Smooth muscle cell (in vitro differentiated cells): ENCODE measurements at regions not wholly inside any gene's neighbourhood (a gene's known extent, or its start where the extent isn't known, plus 50 kb on each side); places are given as distances from the start of the nearest gene placed in this dataset.

Experiments used
- DNase-seq: peaks from one replicate; lab custom pipeline; 2025; ENCODE audit not compliant: unreplicated experiment; lab: John Stamatoyannopoulos, UW
- H2AFZ ChIP-seq: fragments of 200-600 bp; sonication (generic); 2 replicates; pipeline ENCODE4 v1.6.0; 2016; ENCODE audit warnings: antibody characterized with exemption, low read depth, mild to moderate bottlenecking
- H3F3A ChIP-seq: fragments of 200-600 bp; sonication (generic); 2 replicates; pipeline ENCODE4 v1.6.0; 2017; ENCODE audit warnings: antibody characterized with exemption, low read depth
- H3K27ac ChIP-seq: fragments of 200-600 bp; sonication (generic); 2 replicates; pipeline ENCODE4 v1.5.1; 2016; ENCODE audit warnings: low read depth, mild to moderate bottlenecking
- H3K27me3 ChIP-seq: fragments of 200-600 bp; sonication (generic); 2 replicates; pipeline ENCODE4 v1.6.1; 2016; ENCODE audit warnings: low read depth, mild to moderate bottlenecking
- H3K36me3 ChIP-seq: fragments of 200-600 bp; sonication (generic); 2 replicates; pipeline ENCODE4 v1.5.1; 2016; ENCODE audit warnings: low read depth
- H3K4me1 ChIP-seq: fragments of 200-600 bp; sonication (generic); 2 replicates; pipeline ENCODE4 v1.5.1; 2016; ENCODE audit warnings: low read depth
- H3K4me2 ChIP-seq: fragments of 200-600 bp; sonication (generic); 2 replicates; pipeline ENCODE4 v1.6.0; 2016; ENCODE audit warnings: mild to moderate bottlenecking
- H3K4me3 ChIP-seq: fragments of 200-600 bp; sonication (generic); 2 replicates; pipeline ENCODE4 v1.5.1; 2016; ENCODE audit warnings: mild to moderate bottlenecking
- H3K79me2 ChIP-seq: fragments of 200-600 bp; sonication (generic); 2 replicates; pipeline ENCODE4 v1.6.0; 2016; ENCODE audit warnings: low read depth, mild to moderate bottlenecking
- H3K9ac ChIP-seq: fragments of 200-600 bp; sonication (generic); 2 replicates; pipeline ENCODE4 v1.6.0; 2016; ENCODE audit warnings: low read depth
- H3K9me3 ChIP-seq: fragments of 200-600 bp; sonication (generic); replicated peaks from 2 replicates; pipeline ENCODE4 v1.5.1; 2016; ENCODE audit warnings: low read depth
- H4K20me1 ChIP-seq: fragments of 200-600 bp; sonication (generic); 2 replicates; pipeline ENCODE4 v1.6.0; 2016; ENCODE audit warnings: low read depth
- WGBS: methylation state at CpG from one replicate; pipeline ENCODE4 v1.1.7; 2016; ENCODE audit warnings: low lambda C conversion rate; 5-methylcytosine and 5-hydroxymethylcytosine counted together
- TF ChIP-seq, protein P1 (sequence below): fragments of 200-600 bp; sonication (generic); IDR thresholded peaks from 2 replicates; pipeline ENCODE4 v1.5.1; 2017; ENCODE audit warnings: borderline replicate concordance, mild to moderate bottlenecking, antibody characterized with exemption; ENCODE audit not compliant: insufficient read depth, poor library complexity, severe bottlenecking

DNA sequence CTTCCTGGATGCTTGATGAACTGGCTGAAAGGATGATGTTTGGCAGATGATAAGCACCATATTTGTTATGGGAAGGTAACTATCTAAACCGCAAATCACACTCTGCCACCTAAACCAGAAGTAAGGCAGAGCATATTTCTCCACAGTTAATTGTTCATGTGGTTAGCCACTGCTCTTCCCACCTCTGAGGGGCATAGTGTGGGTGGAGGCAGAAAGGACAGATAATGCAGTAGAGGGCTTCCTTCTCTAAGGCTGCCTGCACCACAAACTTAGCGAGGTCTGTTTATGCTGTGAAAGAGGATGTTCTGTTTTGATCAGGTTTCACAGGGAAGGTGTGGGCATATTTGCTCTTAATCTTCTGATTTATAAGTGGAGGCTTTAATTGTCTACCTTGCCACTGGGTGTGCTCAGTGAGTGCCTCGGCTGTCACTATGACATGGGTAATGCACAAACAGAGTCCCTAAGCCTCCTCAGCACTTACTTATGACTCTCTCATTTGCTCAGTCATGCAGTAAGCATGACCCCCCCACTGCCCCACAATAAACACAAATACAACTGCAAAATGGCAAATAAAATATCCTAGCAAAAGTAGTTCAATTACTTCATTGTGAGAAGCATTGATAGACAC lies 401.0 kb downstream of the TMA16 start:
- WGBS, result 71% methylated on average over 3 of the region's 3 CpGs
- no peak overlapping the region for H3K4me2 ChIP-seq
- no peaks in the 10 kb centered on the region for H3K27me3 ChIP-seq
- H2AFZ ChIP-seq, result no peak overlapping the region
- H3K4me1 ChIP-seq, result no peaks in the 10 kb centered on the region
- TF ChIP-seq, protein P1, sequence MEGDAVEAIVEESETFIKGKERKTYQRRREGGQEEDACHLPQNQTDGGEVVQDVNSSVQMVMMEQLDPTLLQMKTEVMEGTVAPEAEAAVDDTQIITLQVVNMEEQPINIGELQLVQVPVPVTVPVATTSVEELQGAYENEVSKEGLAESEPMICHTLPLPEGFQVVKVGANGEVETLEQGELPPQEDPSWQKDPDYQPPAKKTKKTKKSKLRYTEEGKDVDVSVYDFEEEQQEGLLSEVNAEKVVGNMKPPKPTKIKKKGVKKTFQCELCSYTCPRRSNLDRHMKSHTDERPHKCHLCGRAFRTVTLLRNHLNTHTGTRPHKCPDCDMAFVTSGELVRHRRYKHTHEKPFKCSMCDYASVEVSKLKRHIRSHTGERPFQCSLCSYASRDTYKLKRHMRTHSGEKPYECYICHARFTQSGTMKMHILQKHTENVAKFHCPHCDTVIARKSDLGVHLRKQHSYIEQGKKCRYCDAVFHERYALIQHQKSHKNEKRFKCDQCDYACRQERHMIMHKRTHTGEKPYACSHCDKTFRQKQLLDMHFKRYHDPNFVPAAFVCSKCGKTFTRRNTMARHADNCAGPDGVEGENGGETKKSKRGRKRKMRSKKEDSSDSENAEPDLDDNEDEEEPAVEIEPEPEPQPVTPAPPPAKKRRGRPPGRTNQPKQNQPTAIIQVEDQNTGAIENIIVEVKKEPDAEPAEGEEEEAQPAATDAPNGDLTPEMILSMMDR, result no peak
- no peak for DNase-seq
- no peaks in the 10 kb centered on the region for H4K20me1 ChIP-seq
- no peak overlapping the region for H3K9ac ChIP-seq
- H3F3A ChIP-seq, result no peaks in the 10 kb centered on the region
- no peak overlapping the region for H3K27ac ChIP-seq
- H3K4me3 ChIP-seq, result no peak overlapping the region
- H3K9me3 ChIP-seq, result no peaks in the 10 kb centered on the region
- H3K79me2 ChIP-seq, result no peaks in the 10 kb centered on the region
- H3K36me3 ChIP-seq, result no peaks in the 10 kb centered on the region

DNA sequence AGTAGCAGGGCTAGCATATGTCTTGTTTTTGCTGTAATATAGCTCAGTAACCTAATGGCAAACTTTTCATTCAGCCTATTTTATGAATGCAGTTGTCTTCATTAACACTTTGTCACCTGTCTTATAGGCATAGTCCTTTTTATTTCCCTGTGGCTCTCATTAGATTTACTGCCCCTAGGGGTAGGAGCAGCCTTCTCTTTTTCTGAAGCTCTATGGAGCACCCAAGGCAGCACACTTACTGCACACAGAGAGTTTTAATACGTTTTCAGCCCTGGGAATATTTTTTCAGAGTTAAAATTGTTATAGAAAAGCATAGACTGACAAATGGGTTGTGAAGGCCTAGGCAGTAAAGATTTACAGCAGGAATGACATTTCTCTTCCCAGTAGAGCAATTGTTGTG lies 406.8 kb downstream of the TMA16 start:
- H3K27ac ChIP-seq, result no peak overlapping the region
- H3K27me3 ChIP-seq, result no peaks in the 10 kb centered on the region
- H3K9me3 ChIP-seq, result no peaks in the 10 kb centered on the region
- no peaks in the 10 kb centered on the region for H3K79me2 ChIP-seq
- DNase-seq, result no peak
- no peaks in the 10 kb centered on the region for H3K4me1 ChIP-seq
- no peak overlapping the region for H3K4me2 ChIP-seq
- no peaks in the 10 kb centered on the region for H4K20me1 ChIP-seq
- no peak overlapping the region for H3K9ac ChIP-seq
- no peaks in the 10 kb centered on the region for H3F3A ChIP-seq
- TF ChIP-seq, protein P1, result no peak
- 50% methylated on average over 1 of the region's 1 CpG for WGBS
- H3K36me3 ChIP-seq, result no peaks in the 10 kb centered on the region
- no peak overlapping the region for H3K4me3 ChIP-seq
- no peak overlapping the region for H2AFZ ChIP-seq

DNA sequence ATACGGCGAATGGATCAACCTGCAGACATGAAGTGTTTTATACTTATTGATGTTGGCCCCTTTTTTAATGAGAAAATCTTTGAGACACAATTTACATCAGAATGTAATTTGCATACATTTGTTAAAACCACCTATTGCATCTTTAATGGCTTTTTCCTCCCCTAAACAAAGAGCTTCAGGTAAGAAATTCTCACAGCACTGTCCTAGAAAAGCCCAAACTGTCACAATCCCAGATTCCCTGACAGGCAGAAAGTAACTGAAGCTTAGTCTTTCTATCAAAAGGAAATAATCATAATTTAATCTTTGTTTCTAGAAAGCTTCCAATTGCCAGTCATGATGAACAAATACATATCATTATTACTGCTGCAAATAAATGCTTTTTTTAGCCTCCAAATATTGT lies 407.9 kb downstream of the TMA16 start:
- Histone ChIP-seq H3K27me3 (no peaks in the 10 kb centered on the region), H3K4me2 (no peak overlapping the region), H4K20me1 (no peaks in the 10 kb centered on the region), H2AFZ (no peak overlapping the region), H3K27ac (no peak overlapping the region), H3K9ac (no peak overlapping the region), H3K4me1 (no peaks in the 10 kb centered on the region), H3K79me2 (no peaks in the 10 kb centered on the region), H3K9me3 (no peaks in the 10 kb centered on the region), H3F3A (no peaks in the 10 kb centered on the region), H3K36me3 (no peaks in the 10 kb centered on the region), H3K4me3 (no peak overlapping the region)
- WGBS, result 87% methylated on average over 2 of the region's 2 CpGs
- TF ChIP-seq, protein P1, result no peak
- no peak for DNase-seq

DNA sequence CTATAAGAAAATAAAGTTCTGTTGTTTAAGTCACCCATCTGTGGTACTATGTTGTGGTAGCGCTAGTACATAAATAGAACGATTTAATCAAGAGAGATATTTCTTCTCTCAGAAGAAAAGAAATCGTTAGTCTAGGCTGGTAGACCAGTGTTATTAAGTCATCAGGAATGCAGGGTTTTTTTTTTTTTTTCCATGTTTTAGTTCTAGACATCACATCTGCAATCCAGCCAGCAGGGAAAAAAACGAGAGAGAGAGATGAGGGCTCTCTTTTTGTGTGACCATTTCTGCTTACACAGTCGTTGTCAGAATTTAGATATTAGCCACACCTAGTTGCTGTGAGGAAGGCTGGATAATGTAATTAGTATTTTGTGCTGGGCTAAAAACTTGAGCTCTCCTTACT lies 417.4 kb downstream of the TMA16 start:
- no peak for DNase-seq
- 73% methylated on average over 5 of the region's 5 CpGs for WGBS
- TF ChIP-seq, protein P1, result no peak

More for the DNA sequence above, 417.4 kb downstream of the TMA16 start:
- H3K27ac ChIP-seq, result no peak overlapping the region
- H3K79me2 ChIP-seq, result no peaks in the 10 kb centered on the region
- H3K9me3 ChIP-seq, result no peaks in the 10 kb centered on the region
- H2AFZ ChIP-seq, result no peak overlapping the region
- H3K4me1 ChIP-seq, result no peaks in the 10 kb centered on the region
- H3K9ac ChIP-seq, result no peak overlapping the region
- no peak overlapping the region for H3K4me2 ChIP-seq
- no peak overlapping the region for H3K4me3 ChIP-seq
- no peaks in the 10 kb centered on the region for H3K36me3 ChIP-seq
- H3K27me3 ChIP-seq, result peaks cover 4% of the 10 kb centered on the region
- no peaks in the 10 kb centered on the region for H3F3A ChIP-seq
- H4K20me1 ChIP-seq, result no peaks in the 10 kb centered on the region
